H1 (cell line): ENCODE measurements at regions not wholly inside any gene's neighbourhood (a gene's known extent, or its start where the extent isn't known, plus 50 kb on each side); places are given as distances from the start of the nearest gene placed in this dataset.

Experiments used
- CTCF ChIA-PET: fragments of 300-600 bp; sonication (Branson Sonifier 250); formaldehyde crosslinking; loops from one replicate; lab custom pipeline; 2021; ENCODE audit not compliant: partially characterized antibody; lab: Charles Lee
- POLR2A ChIA-PET: fragments of 300-600 bp; sonication (Branson Sonifier 250); formaldehyde crosslinking; loops from one replicate; lab custom pipeline; 2021; ENCODE audit warnings: inconsistent platforms; ENCODE audit not compliant: partially characterized antibody; lab: Charles Lee
- DNase-seq, 2 experiments: peaks; one replicate each; pipeline versions ENCODE4 v3.0.0 to v3.0.0-alpha.2; 2010 to 2022; ENCODE audit warnings: low spot score in 2 of 2, low read depth in 1 of 2, mixed read lengths in 1 of 2
- FAIRE-seq: peaks from 2 replicates; lab custom pipeline; 2011; peaks lifted over from hg19 to GRCh38; lab: Jason Lieb, UNC
- H2AFZ ChIP-seq: 2 replicates; pipeline ENCODE4 v1.8.1; 2012; ENCODE audit warnings: low read length, inconsistent platforms
- H2AK5ac ChIP-seq: 2 replicates; pipeline ENCODE4 v1.6.1; 2013; ENCODE audit warnings: low read depth, low read length
- H2BK120ac ChIP-seq: replicated peaks from 2 replicates; pipeline ENCODE3; 2013; ENCODE audit warnings: low read depth, low read length, inconsistent platforms
- H2BK12ac ChIP-seq: 2 replicates; pipeline ENCODE4 v1.6.1; 2013; ENCODE audit warnings: low read depth, low read length
- H2BK15ac ChIP-seq: 2 replicates; pipeline ENCODE4 v1.6.1; 2013; ENCODE audit warnings: low read length
- H2BK20ac ChIP-seq: 2 replicates; pipeline ENCODE4 v1.6.1; 2013; ENCODE audit warnings: low read length
- H2BK5ac ChIP-seq: 2 replicates; pipeline ENCODE4 v1.6.1; 2013; ENCODE audit warnings: low read depth, low read length
- H3K14ac ChIP-seq: 2 replicates; pipeline ENCODE4 v1.6.1; 2013; ENCODE audit warnings: inconsistent platforms; ENCODE audit not compliant: insufficient read length
- H3K18ac ChIP-seq: 2 replicates; pipeline ENCODE4 v1.6.1; 2013; ENCODE audit warnings: low read length; ENCODE audit errors: extremely low read depth
- H3K23ac ChIP-seq: 2 replicates; pipeline ENCODE4 v1.6.1; 2013; ENCODE audit warnings: inconsistent platforms; ENCODE audit not compliant: insufficient read length
- H3K23me2 ChIP-seq: 2 replicates; pipeline ENCODE4 v1.6.1; 2013; ENCODE audit warnings: low read depth, low read length
- H3K27ac ChIP-seq: 2 replicates; pipeline ENCODE4 v1.6.1; 2011; ENCODE audit warnings: low read depth, low read length, inconsistent platforms
- H3K27me3 ChIP-seq, 4 experiments: replicated peaks in 1 of 4; 1 replicate in 1 of 4; 2 replicates in 3 of 4; pipeline versions ENCODE4 v1.6.1 to v1.8.1; 2011 to 2013; ENCODE audit warnings: low read length in 3 of 4, mild to moderate bottlenecking in 3 of 4, inconsistent platforms in 2 of 4, mixed read lengths in 2 of 4, moderate library complexity in 1 of 4; ENCODE audit not compliant: control insufficient read depth in 3 of 4, insufficient read depth in 3 of 4; ENCODE audit errors: extremely low read depth in 1 of 4
- H3K36me3 ChIP-seq, 4 experiments: 2 replicates each; pipeline versions ENCODE4 v1.6.1 to v1.8.1; 2011 to 2013; ENCODE audit warnings: mild to moderate bottlenecking in 4 of 4, low read length in 3 of 4, moderate library complexity in 2 of 4, control low read depth in 1 of 4, inconsistent platforms in 1 of 4; ENCODE audit not compliant: insufficient read depth in 4 of 4, control insufficient read depth in 2 of 4
- H3K4ac ChIP-seq: replicated peaks from 2 replicates; pipeline ENCODE3; 2013; ENCODE audit warnings: low read length, low read depth, mixed read lengths, inconsistent platforms; ENCODE audit not compliant: insufficient read length
- H3K4me1 ChIP-seq, 4 experiments: replicated peaks in 1 of 4; 1 replicate in 1 of 4; 2 replicates in 3 of 4; pipeline versions ENCODE4 v1.6.1 to v1.8.1; 2011 to 2013; ENCODE audit warnings: low read length in 3 of 4, inconsistent platforms in 2 of 4, mixed read lengths in 1 of 4; ENCODE audit not compliant: insufficient read depth in 4 of 4, control insufficient read depth in 3 of 4
- H3K4me2 ChIP-seq, 2 experiments: 2 replicates each; pipeline versions ENCODE4 v1.6.1 to v1.8.1; 2011 to 2013; ENCODE audit warnings: low read depth in 2 of 2, low read length in 2 of 2, control low read depth in 1 of 2, inconsistent platforms in 1 of 2, mild to moderate bottlenecking in 1 of 2; ENCODE audit not compliant: insufficient read depth in 1 of 2
- H3K4me3 ChIP-seq, 4 experiments: fragments of 200-600, 300-600 bp in 1 of 4; sonication (generic), shearing (Covaris generic), sonication (Bioruptor Twin) in 1 of 4; 2 replicates each; pipeline versions ENCODE4 v1.5.1 to v1.8.1; 2011 to 2016; ENCODE audit warnings: low read length in 4 of 4, low read depth in 3 of 4, control low read depth in 2 of 4, inconsistent platforms in 2 of 4, mild to moderate bottlenecking in 2 of 4, mixed read lengths in 1 of 4, moderate library complexity in 1 of 4; ENCODE audit not compliant: insufficient read depth in 2 of 4; ENCODE audit errors: extremely low read depth in 1 of 4
- H3K56ac ChIP-seq: replicated peaks from 2 replicates; pipeline ENCODE3; 2013; ENCODE audit warnings: low read depth, mild to moderate bottlenecking, mixed read lengths, low read length, inconsistent platforms; ENCODE audit not compliant: insufficient read length
- H3K79me1 ChIP-seq: 2 replicates; pipeline ENCODE4 v1.6.1; 2013; ENCODE audit warnings: low read depth, low read length, control low read depth
- H3K79me2 ChIP-seq, 2 experiments: 2 replicates each; pipeline versions ENCODE4 v1.6.1 to v1.8.1; 2012 to 2013; ENCODE audit warnings: low read length in 2 of 2, mild to moderate bottlenecking in 2 of 2, inconsistent platforms in 1 of 2; ENCODE audit not compliant: insufficient read depth in 2 of 2, control insufficient read depth in 1 of 2
- H3K9ac ChIP-seq, 4 experiments: replicated peaks in 1 of 4; 1 replicate in 1 of 4; 2 replicates in 3 of 4; pipeline versions ENCODE4 v1.6.1 to v1.8.1; 2011 to 2013; ENCODE audit warnings: low read depth in 3 of 4, low read length in 3 of 4, control low read depth in 2 of 4, mild to moderate bottlenecking in 2 of 4, moderate library complexity in 2 of 4, inconsistent platforms in 1 of 4; ENCODE audit errors: extremely low read depth in 1 of 4
- H3K9me3 ChIP-seq, 2 experiments: 2 replicates each; pipeline versions ENCODE4 v1.6.1 to v1.8.1; 2012 to 2013; ENCODE audit warnings: mild to moderate bottlenecking in 2 of 2, moderate library complexity in 2 of 2, control low read depth in 1 of 2, inconsistent platforms in 1 of 2, low read depth in 1 of 2, low read length in 1 of 2, mixed read lengths in 1 of 2; ENCODE audit not compliant: insufficient read depth in 2 of 2
- H4K20me1 ChIP-seq, 2 experiments: replicated peaks in 1 of 2; 2 replicates each; pipeline versions ENCODE3 to v1.8.1; 2011 to 2013; ENCODE audit warnings: inconsistent platforms in 2 of 2, low read length in 2 of 2, mild to moderate bottlenecking in 1 of 2; ENCODE audit not compliant: insufficient read depth in 2 of 2, control insufficient read depth in 1 of 2
- H4K5ac ChIP-seq: 2 replicates; pipeline ENCODE4 v1.6.1; 2013; ENCODE audit warnings: low read length, low read depth, mixed read lengths, inconsistent platforms; ENCODE audit not compliant: insufficient read length
- H4K8ac ChIP-seq: 2 replicates; pipeline ENCODE4 v1.8.0; 2013; ENCODE audit warnings: mild to moderate bottlenecking, moderate library complexity, low read length, inconsistent platforms; ENCODE audit not compliant: insufficient read depth; ENCODE audit errors: extremely low read depth
- H4K91ac ChIP-seq: replicated peaks from 2 replicates; pipeline ENCODE3; 2013; ENCODE audit warnings: low read length, mixed read lengths, inconsistent platforms; ENCODE audit not compliant: insufficient read length
- CHD2 ChIP-seq: IDR thresholded peaks from 2 replicates; pipeline ENCODE4 v1.6.1; 2012; ENCODE audit warnings: low read length, improper control_type of control experiment
- HDAC2 ChIP-seq, 2 experiments: fragments of 300-600 bp in 1 of 2; sonication (generic) in 1 of 2; IDR thresholded peaks; 2 replicates each; pipeline ENCODE4 v1.6.1; 2011 to 2012; ENCODE audit warnings: low read depth in 2 of 2, low read length in 2 of 2, mild to moderate bottlenecking in 2 of 2, moderate library complexity in 2 of 2, borderline replicate concordance in 1 of 2, inconsistent platforms in 1 of 2
- KDM1A ChIP-seq: fragments of 200-600, 300-600 bp; sonication (generic); IDR thresholded peaks from 2 replicates; pipeline ENCODE4 v1.7.1; 2016; ENCODE audit warnings: mild to moderate bottlenecking, low read length, borderline replicate concordance
- TEAD4 ChIP-seq: IDR thresholded peaks from 2 replicates; pipeline ENCODE4 v1.6.1; 2012; ENCODE audit warnings: low read depth, low read length, inconsistent platforms, mixed read lengths
- YY1 ChIP-seq: IDR thresholded peaks from 2 replicates; pipeline ENCODE4 v1.6.1; 2011; ENCODE audit warnings: low read depth, mild to moderate bottlenecking, low read length
- ZNF274 ChIP-seq: IDR thresholded peaks from 2 replicates; pipeline ENCODE4 v1.7.0; 2012; ENCODE audit warnings: low read length, borderline replicate concordance; ENCODE audit errors: extremely low read depth
- WGBS, 2 experiments: shearing (Covaris generic) in 1 of 2; methylation state at CpG; one replicate each; pipeline versions ENCODE4 v1.1.6 to v1.1.7; 2013 to 2015; ENCODE audit warnings: low lambda C conversion rate in 2 of 2, mixed read lengths in 2 of 2, inconsistent platforms in 1 of 2, low coverage in 1 of 2, missing lambda C conversion rate in 1 of 2; ENCODE audit not compliant: insufficient replicate concordance in 2 of 2, insufficient coverage in 1 of 2, insufficient read length in 1 of 2; ENCODE audit errors: extremely low coverage in 1 of 2, missing lambda C conversion rate in 1 of 2; 5-methylcytosine and 5-hydroxymethylcytosine counted together
- TF ChIP-seq, protein P1 (sequence below), 3 experiments: IDR thresholded peaks; 1 replicate in 2 of 3; 2 replicates in 1 of 3; pipeline versions ENCODE4 v1.5.1 to v1.6.1; 2011; ENCODE audit warnings: low read length in 3 of 3, mild to moderate bottlenecking in 3 of 3, inconsistent platforms in 2 of 3, low read depth in 1 of 3, moderate library complexity in 1 of 3; ENCODE audit not compliant: insufficient read depth in 1 of 3; ENCODE audit errors: control extremely low read depth in 1 of 3

DNA sequence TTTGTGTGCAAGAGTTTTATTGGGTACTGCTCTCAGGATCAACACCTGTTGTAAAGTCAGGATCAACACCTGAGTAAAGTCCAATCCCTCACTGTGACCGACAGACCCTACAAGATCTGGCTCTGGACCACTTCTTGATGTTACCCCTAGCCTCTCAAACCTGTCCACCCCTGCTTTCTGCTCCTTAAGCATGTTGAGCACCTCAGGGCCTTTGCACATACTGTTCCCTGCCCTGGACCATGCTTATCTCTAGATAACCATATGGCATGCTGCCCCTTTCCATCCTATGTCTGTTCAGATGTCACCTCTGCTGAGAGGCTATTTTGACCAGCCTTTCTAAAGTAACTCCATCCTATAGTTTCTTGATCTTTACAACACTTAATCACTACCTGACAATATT lies 269.6 kb downstream of the SMARCA2 start:
- no peaks in the 10 kb centered on the region for H3K79me1 ChIP-seq
- FAIRE-seq: no peak
- TF ChIP-seq CHD2 (no peak), TEAD4 (no peak), ZNF274 (no peak), KDM1A (peak; percentile 91; the same call in 1 of the 2 replicates), HDAC2 (IDR thresholded peaks at IDR 0.05; ENCODE audit: borderline replicate concordance in 1 of 2, low read depth in 2 of 2, low read length in 2 of 2) (peak in 1 of 2 experiments; percentile 69; a peak in 1 of 4 replicates), YY1 (no peak)
- TF ChIP-seq, protein P1, sequence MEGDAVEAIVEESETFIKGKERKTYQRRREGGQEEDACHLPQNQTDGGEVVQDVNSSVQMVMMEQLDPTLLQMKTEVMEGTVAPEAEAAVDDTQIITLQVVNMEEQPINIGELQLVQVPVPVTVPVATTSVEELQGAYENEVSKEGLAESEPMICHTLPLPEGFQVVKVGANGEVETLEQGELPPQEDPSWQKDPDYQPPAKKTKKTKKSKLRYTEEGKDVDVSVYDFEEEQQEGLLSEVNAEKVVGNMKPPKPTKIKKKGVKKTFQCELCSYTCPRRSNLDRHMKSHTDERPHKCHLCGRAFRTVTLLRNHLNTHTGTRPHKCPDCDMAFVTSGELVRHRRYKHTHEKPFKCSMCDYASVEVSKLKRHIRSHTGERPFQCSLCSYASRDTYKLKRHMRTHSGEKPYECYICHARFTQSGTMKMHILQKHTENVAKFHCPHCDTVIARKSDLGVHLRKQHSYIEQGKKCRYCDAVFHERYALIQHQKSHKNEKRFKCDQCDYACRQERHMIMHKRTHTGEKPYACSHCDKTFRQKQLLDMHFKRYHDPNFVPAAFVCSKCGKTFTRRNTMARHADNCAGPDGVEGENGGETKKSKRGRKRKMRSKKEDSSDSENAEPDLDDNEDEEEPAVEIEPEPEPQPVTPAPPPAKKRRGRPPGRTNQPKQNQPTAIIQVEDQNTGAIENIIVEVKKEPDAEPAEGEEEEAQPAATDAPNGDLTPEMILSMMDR (IDR thresholded peaks at IDR 0.05; ENCODE audit: control extremely low read depth in 1 of 3, insufficient read depth in 1 of 3, low read depth in 1 of 3, low read length in 3 of 3): no peak
- no peaks in the 10 kb centered on the region; a peak in 1 of 8 replicates for H3K36me3 ChIP-seq
- CTCF ChIA-PET: no interaction called here
- peak overlapping the region; percentile 66 for H2BK120ac ChIP-seq
- no peak overlapping the region for H2BK15ac ChIP-seq
- peak overlapping the region; percentile 76; the same call in 1 of the 2 replicates for H2AK5ac ChIP-seq
- peaks cover 6 to 26% (median 16%) of the 10 kb centered on the region in 4 experiments; a peak in 5 of 7 replicates for H3K4me1 ChIP-seq
- DNase-seq: no peak
- POLR2A ChIA-PET: interaction anchor here (1.5 kb wide), 1 partner anchor 42 kb away, joined by 3 read pairs; no protein-coding TSS in a partner anchor
- no peak overlapping the region for H4K8ac ChIP-seq
- no peaks in the 10 kb centered on the region for H3K9me3 ChIP-seq
- H3K18ac ChIP-seq: peak overlapping the region; percentile 82
- H3K23me2 ChIP-seq: no peaks in the 10 kb centered on the region; the same call in 1 of the 2 replicates
- no peak overlapping the region for H3K4me3 ChIP-seq
- H3K79me2 ChIP-seq: no peaks in the 10 kb centered on the region
- H3K23ac ChIP-seq: no peak overlapping the region
- peak overlapping the region; percentile 71 for H4K5ac ChIP-seq
- H3K4me2 ChIP-seq: no peak overlapping the region
- H3K27ac ChIP-seq: peak overlapping the region; percentile 46; the same call in 1 of the 2 replicates
- H2AFZ ChIP-seq: no peak overlapping the region
- 89% methylated on average over 1 of the region's 1 CpG; no CpG with 5 or more reads in 1 of the 2 experiments for WGBS, 2 experiments
- no peak overlapping the region for H3K14ac ChIP-seq
- H4K91ac ChIP-seq: peak overlapping the region; percentile 92
- peak overlapping the region; percentile 92; the same call in 1 of the 2 replicates for H2BK5ac ChIP-seq
- no peak overlapping the region for H3K4ac ChIP-seq
- H3K27me3 ChIP-seq: no peaks in the 10 kb centered on the region
- peak overlapping the region; percentile 99 for H2BK20ac ChIP-seq
- no peak overlapping the region for H3K9ac ChIP-seq
- H4K20me1 ChIP-seq: no peaks in the 10 kb centered on the region
- peak overlapping the region; percentile 36 for H3K56ac ChIP-seq
- peak overlapping the region; percentile 60 for H2BK12ac ChIP-seq
